CD4-positive, alpha-beta T cell treated with Interleukin-12 subunit alpha and Interleukin-12 subunit beta, for 1 hour (primary cell): ENCODE measurements at regions not wholly inside any gene's neighbourhood (a gene's known extent, or its start where the extent isn't known, plus 50 kb on each side); places are given as distances from the start of the nearest gene placed in this dataset.
A peak's percentile ranks its signal among the peaks of the same experiment; 100 is the strongest.

Source experiments
- DNase-seq: peaks from one replicate; pipeline ENCODE4 v3.0.0-alpha.2; 2020

DNA sequence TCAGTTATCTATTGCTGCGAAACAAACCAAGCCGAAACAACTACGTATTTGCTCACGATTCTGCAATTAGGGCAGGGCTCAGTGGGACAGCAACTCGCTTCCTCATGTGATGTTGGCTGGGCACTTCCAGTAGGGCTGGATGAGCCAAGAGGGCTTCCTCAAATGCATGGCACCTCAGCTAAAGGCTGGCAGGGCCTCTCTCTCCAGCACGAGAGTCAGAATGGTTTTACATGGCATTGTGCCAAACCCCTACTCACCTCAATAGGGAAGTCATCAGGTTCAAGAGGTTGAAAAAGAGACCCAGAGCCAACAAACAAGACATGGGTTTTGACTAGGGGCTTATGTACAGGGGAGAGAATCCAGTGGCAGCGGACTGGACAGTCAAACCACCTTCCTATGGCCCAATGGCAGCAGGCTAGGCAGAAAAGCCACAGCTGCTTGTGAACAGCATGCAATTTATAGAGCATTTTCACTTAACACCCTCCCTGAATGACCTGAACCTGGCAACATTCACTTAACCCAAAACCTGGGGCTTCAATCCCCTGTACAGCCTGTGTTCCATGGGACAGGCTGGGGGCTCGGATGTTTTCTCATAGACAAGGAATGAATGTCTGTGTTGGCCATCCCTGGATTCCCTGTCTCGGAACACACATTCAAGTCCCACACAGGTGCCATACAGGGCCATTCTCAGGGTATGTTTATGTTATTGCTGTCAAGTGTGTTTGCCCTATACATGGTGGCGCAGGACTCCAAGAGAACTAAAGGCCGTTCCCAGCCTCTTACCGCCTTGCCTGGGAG is 154.2 kb upstream of the NAV2 start:
- no peak for DNase-seq

DNA sequence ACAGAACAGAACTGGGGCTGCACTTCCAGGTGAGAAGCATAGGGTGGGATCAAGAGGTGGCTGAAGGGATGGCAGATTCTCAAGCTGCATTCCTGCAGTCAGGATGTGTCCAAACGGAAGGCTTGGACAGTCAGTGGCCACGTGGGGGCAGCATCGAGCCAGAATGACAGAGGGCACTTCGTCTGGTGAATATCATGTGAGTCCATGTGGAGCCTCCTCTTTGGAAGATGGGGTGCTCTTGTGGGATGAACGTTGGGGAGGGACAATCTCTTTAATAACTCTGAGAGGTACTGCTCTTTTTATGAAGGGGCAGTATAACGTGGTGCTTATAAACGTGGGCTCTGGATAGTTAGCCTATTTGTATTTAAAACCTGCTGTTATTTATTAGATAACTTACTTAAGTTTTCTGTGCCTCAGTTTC is 154.9 kb upstream of the NAV2 start:
- DNase-seq, result peak; percentile 57

DNA sequence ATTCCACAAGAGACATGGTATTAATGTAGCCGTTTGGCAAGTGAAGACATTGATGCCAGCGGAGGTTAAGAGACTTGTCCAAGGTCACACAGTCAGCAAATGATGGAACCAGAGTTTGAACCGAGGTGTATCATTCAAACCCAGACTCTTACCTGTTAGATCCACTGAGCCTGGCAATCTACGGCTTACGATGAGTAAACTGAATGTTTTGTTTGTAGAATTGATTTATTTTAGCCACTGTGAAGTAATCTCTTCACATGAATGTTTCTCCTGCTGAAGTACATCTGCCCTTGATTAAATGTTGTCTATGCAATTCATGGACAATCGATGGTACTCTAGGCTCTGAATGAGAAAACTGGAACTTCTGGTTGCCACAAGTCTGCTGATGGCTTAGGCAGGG is 155.5 kb upstream of the NAV2 start:
- DNase-seq, result no peak

DNA sequence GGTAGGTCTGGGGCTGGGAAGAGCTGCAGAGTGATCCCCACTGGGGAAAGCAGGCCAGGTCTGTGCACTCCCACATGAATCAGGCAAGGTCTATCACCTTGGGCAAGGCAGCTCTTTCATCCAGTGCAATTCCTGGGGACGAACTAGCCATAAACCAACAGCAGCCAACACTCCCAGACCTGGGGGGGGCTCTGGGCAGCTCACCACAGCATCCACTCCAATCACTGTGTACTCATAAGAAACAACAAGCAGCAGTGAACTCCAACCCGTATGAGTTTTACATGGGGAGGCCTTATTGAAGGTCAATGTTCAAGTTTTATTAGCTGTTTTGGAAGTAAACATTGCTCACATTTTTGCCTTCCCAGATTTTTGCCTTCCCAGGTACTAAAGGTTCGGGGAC is 157.4 kb upstream of the NAV2 start:
- DNase-seq, result no peak

DNA sequence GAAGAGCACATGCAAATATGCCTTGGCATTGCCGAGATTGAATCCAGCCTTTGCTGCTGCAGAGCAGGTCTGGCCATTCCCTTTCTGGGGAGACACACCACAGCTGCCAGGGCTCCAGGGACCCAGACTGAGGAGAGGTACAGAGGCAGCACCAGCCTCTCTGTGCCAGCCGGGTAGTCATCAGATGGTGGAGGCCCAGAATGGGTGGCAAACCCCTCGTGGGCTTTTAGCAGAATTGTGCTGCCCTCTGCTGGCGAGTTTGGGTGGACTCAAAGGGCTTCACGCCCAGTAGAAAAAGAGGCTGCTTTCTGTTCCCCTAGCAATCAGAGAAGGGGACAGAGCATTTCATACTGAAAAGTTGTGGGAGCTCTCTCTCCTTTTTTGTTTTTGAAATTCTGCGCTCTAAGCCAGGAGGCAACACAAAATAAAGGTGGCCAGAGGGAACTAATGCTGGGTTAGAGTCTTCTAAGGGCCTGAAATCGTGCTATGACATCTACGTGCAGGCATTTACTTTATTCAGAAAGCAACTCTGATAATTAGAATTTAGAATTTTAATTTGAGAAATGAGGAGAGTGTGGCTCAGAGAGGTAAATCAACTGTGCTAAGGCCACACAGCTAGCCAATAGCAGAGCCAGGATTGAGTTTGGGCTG is 158.8 kb upstream of the NAV2 start:
- peak; percentile 64 for DNase-seq

DNA sequence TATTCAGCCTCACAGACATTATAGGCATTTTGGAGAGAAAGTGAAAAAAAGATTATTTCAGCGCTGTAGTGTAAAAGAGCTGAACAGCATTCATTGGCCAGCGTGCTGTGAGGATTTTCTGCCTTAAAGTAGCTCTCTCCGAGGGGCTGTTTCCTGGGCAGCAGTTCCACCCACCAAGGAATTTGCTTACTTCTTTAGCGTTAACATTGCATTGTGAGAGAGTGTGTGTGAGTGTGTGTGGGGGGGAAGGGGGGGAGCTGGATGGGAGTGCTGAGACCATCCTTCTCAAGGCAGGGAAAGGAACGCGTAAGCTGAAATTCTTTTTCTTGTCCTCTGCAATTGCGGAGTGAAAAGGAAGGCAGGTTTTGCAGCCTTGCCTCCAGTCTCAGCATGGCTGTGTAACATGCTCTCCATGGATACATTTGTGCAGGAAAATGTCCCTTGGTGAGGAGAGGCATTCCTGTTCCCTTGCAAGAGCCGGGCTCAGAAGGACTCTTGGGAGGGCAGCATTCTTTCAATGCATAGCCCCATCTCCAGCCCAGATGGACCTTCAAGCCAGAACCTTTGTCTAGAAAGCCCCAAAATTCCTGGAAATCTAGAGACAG is 159.9 kb upstream of the NAV2 start:
- no peak for DNase-seq

DNA sequence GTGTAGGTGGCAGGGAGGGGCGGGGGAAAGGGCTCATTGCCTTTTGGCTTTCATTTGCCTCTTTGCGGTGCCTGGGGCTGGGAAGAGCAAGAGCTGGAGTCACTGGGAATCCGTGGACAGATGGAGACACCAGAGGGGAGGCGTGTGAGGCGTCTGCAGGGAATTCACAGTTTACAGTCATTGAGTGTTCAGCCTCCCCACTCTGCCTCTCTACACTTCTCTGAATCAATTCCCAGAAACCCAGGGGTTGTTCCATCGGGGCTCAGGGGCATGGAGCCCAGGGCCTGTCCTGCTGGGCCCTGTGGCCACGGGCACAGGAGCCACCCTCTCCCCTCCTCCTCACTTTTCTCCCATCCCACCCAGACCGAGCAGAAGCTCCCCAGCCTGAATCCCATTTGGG is 160.5 kb upstream of the NAV2 start:
- DNase-seq, result no peak

DNA sequence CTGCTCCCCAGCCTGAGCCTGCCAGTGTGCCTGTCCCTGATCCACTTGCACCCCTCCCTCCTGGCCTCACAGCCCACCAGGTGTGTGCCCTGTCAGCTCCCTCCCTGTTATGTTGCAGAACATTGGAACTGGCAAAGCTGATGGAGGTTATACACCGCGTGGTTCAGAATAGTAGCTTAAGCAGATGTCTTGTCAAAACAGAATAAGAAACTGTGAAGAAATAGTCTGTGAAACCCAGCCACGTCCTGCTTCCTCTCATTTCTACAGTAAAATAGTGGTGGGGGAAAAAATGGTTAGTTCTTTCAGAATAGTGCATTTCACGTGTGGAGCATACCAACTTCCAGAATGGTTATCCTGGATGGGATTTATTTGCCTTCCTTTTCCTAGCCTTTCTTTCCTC is 161.2 kb upstream of the NAV2 start:
- no peak for DNase-seq

DNA sequence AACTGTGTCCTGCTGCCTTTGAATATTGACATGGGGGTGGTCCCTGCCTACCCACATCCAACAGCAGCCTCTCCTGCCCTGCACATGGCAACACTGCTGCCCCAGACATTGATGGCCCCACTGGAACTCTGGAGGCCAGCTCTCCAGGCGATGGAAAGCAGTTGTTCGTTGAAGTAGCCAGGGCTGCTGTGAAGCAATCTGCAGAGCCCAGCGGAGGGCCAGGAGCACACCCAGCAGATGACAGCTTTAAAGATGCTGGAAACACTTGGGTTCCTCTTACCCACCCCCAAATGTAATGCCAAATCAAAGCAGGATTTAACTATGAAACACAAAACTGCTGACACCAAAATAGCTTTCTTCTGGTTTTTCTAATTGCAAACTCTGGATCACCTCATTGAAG is 165.6 kb upstream of the NAV2 start:
- DNase-seq, result no peak

DNA sequence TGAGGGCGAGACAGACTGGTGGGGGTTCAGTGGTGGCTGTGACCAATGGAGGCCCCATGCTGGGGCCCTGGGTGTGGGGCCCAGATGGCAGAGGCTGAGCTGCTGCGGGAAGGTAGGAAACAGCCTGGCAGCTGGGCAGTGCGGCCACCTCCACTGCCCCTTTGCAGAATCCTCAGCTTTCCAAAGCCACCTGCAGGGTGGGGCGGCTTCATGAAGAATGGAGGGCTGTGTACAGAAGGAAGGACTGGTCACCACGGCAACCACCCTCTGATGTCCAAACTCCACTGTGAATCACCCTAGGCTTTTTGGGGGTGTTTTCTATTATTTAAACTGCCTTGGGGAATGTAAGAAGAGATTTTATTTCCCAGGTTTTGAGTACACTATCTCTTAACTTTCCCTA is 166.3 kb upstream of the NAV2 start:
- no peak for DNase-seq

GRCh38 chr11:19541521-19542049 is 171.1 kb upstream of the NAV2 start:
- DNase-seq, result no peak

- DNase-seq, result no peak
Measured at GRCh38 chr11:19539861-19540260, 172.8 kb upstream of the NAV2 start.

GRCh38 chr11:19537803-19538453 is 174.7 kb upstream of the NAV2 start:
- no peak for DNase-seq

DNA sequence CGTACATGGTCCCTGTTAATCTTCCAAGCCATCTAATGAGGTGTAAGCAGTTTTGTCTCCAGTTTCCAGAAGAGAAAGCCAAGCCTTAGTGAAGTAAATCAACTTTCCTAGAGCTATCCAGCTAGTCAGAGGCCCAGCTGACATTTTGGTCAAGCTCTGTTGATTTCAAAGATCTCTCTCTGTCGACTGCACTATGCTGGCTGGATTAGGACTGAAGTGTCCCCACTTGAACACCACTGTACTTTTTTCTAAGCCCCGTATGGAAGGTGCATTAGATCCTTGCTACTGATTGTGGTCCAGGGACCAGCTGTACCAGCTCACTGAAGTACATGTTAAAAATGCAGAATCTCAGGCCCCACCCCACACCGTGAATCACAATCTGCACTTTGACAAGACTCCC is 176.5 kb upstream of the NAV2 start:
- DNase-seq, result no peak

GRCh38 chr11:19530505-19530904 is 182.1 kb upstream of the NAV2 start:
- DNase-seq, result no peak

DNA sequence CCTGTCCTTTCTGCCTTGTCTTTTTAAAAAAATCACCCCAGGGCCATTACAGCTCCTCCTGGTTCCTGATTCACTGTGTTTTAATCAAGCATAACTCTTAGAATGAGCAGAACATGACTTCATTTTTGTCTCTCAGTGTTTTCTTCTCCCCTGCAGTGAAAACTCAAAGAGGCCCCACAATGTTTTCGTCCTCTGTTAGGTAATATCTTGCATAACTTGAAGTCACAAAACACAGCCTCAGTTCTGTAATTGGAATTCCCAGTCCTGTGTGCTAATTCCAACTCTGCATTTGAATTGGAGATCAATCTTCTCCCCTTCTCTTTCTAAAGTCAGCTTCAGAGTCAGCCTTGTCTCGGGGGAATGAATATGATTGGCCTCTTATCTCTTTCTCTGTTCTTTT is 186.5 kb upstream of the NAV2 start:
- DNase-seq, result no peak

DNA sequence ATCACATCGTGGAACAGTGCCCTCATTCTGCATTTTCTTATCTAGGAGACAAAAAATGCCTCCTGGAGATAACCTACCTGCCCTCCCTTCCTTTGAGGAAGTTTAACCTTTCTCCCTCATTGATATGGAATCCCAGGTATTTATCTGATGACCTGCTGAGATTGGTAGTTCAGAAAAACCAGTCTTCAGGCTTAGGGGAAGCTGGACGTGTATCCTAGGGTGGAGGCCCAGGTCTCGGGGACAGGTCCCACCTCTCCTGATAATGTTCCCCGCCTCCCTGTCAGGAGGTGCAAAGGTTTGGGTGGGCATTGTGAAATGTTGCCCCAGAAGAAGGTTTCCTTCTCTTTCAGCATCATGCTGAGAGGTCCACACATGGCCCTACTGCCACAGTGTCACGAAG is 186.9 kb upstream of the NAV2 start:
- no peak for DNase-seq

DNA sequence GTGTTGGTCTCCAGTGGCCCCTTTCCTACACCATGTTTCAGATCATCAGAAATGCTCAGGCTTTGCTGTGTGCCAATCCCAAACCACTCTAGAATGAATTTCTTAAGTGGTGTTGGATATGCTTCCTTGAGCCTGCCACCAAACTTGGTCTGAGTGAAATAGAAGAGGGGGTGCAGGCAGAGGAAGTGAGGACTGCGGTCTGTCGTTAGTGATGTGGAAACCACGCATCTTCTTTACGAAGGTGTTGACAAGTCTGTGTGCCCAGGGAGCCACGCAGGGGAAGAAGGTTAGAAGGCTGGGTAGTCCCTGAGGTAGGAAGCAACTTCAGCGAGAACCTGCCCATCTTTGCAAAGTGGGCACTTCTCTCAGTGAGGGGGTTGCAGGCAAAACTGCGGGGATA is 187.4 kb upstream of the NAV2 start:
- DNase-seq, result no peak

DNA sequence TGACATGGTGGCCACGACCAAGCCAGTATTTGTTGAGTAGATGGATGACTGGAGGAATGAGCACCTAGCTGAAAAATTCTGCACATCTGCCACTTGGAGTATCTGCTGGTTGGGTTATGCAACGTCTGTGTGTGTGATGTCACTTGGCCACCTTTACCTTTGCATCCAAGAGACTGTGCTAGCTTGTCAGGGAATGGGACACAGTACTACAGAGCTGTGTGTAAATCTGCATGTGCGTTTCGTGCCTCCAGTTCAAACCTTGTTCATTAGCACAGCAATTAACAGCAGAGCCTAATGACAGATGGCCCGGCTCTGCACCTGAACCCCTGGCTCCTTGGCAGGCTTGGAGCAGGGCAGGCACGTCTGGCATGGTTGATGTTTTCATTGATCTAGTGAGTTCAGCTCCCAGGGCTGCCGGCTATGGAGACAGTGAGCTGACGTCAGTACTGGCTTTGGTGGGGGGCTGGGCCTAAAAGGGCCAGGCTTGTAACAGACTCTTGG is 188.4 kb upstream of the NAV2 start:
- no peak for DNase-seq

- DNase-seq, result no peak
Measured at GRCh38 chr11:19520681-19521080, 192.0 kb upstream of the NAV2 start.

DNA sequence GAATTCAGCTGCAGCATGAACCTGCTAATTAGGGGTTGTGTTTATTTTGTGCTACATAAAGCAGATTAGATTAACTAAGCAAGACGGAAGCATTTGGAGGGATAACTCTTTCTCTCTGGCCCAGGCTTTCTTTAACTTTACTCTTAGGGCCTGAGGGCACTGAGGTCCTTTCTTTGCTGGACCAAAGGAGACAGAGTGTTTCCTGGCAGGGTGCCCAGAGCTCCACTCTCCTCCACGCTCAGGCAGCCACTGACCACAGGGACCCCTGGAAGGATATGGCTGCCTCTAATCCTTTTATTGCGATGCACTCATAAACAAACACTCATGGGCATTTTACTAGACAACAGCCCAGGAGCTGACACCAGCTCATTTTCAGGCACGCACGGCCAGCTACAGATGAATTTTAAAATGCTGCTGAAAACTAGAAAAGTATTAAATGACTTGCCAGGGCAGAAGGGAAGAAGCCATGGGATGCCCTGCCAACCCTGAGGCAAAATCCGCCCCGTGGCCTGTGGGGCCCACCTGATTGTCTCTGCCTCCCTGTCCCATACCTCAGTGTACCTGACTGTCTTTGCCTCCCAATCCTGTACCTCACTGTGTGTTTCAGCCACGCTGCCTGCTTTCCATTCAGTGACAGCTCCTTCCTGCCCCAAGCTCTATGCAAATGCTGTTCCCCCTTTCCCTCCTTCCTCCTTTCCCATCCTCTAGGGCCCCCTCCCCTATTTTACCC is 192.6 kb upstream of the NAV2 start:
- DNase-seq, result no peak

DNA sequence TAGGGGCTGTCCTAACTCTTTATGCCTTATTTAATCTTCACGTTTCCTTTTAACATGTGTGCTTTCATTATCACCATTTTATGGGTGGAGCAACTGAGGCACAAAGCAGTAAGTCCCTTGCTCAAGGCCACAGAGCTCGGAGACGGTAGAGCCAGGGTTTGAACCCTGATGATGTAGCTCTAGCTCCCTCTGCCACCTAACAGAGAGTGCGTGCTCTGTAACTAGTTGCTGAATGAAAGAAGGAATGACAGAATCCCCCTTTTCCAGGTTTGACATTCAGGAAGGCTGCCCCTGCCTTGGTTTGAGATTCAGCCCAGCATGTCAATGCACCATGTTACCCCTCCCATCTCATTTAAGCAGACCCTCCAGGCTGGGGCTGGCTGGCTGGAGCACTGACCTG is 193.3 kb upstream of the NAV2 start:
- no peak for DNase-seq

DNA sequence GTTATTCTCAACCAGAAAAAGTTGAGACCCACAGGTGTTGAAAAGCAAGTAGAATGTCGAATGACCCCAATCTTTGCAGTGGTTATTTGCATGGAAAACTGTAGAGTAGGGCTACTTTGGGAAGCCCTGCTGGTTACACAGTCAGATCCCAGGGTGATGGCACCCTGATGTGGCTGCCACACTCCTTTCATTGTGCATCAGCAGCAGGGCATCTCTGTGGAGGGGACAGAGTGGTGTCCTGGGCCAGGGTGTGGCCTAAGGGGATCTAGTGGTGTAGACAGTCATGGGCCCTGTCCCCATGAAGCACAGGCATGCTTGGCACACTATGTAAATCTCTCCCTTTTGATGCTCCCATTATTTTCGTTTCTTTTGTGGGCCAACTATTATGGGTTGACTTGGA is 199.4 kb upstream of the NAV2 start:
- DNase-seq, result no peak
